ENCODE measurements at regions not wholly inside any gene's neighbourhood (a gene's known extent, or its start where the extent isn't known, plus 50 kb on each side); places are given as distances from the start of the nearest gene placed in this dataset.

- ChIA-PET CTCF (no interaction called here), POLR2A (ENCODE audit: unreplicated experiment) (no interaction called here)
- Histone ChIP-seq H3K9me2 (ENCODE audit: insufficient read depth) (no peaks in the 10 kb centered on the region), H3K36me3 (ENCODE audit: low read depth) (no peaks in the 10 kb centered on the region), H3K4me2 (no peak overlapping the region), H3K9me3 (ENCODE audit: insufficient read depth, low read depth) (no peaks in the 10 kb centered on the region), H3K79me2 (ENCODE audit: low read depth) (no peaks in the 10 kb centered on the region), H2AFZ (no peak overlapping the region), H3K27me3 (ENCODE audit: insufficient read depth, low read depth) (no peaks in the 10 kb centered on the region), H3K27ac (no peak overlapping the region), H3K4me1 (replicated peaks; ENCODE audit: insufficient read depth) (peaks cover 11% of the 10 kb centered on the region), H4K20me1 (ENCODE audit: insufficient read depth) (no peaks in the 10 kb centered on the region), H3K4me3 (no peak overlapping the region), H3F3A (ENCODE audit: insufficient read depth, low read depth) (no peaks in the 10 kb centered on the region)
- BruUV-seq (replicated peaks), result no TSS peak
- intact Hi-C loops (cut with micrococcal nuclease; ENCODE audit: unreplicated experiment), result no loop called here
- DNase-seq, result no peak
- no peak for TF ChIP-seq CTCF (conservative IDR thresholded peaks at IDR 0.05)
- TF ChIP-seq EZH2 (IDR thresholded peaks at IDR 0.05; ENCODE audit: low read depth), result no peak
These were observed 717.7 kb downstream of the LIG4 start for GRCh38 chr13:107497661-107498060.

- intact Hi-C loops (cut with micrococcal nuclease; ENCODE audit: unreplicated experiment), result no loop called here
- no peaks in the 10 kb centered on the region for H3K36me3 ChIP-seq (ENCODE audit: low read depth)
- H3K27me3 ChIP-seq (ENCODE audit: insufficient read depth, low read depth), result no peaks in the 10 kb centered on the region
- no peak overlapping the region for H3K27ac ChIP-seq
- no TSS peak for BruUV-seq (replicated peaks)
- H3K9me3 ChIP-seq (ENCODE audit: insufficient read depth, low read depth), result no peaks in the 10 kb centered on the region
- TF ChIP-seq EZH2 (IDR thresholded peaks at IDR 0.05; ENCODE audit: low read depth) (no peak), CTCF (conservative IDR thresholded peaks at IDR 0.05) (no peak)
- H2AFZ ChIP-seq, result no peak overlapping the region
- H3K4me1 ChIP-seq (replicated peaks; ENCODE audit: insufficient read depth), result peaks cover 11% of the 10 kb centered on the region
- H3F3A ChIP-seq (ENCODE audit: insufficient read depth, low read depth), result no peaks in the 10 kb centered on the region
- DNase-seq, result peak in 1 of 2 experiments; percentile 80
- no peaks in the 10 kb centered on the region for H3K9me2 ChIP-seq (ENCODE audit: insufficient read depth)
- H3K4me2 ChIP-seq, result no peak overlapping the region
- H4K20me1 ChIP-seq (ENCODE audit: insufficient read depth), result no peaks in the 10 kb centered on the region
- POLR2A ChIA-PET (ENCODE audit: unreplicated experiment), result no interaction called here
- H3K4me3 ChIP-seq, result no peak overlapping the region
- H3K79me2 ChIP-seq (ENCODE audit: low read depth), result no peaks in the 10 kb centered on the region
- CTCF ChIA-PET, result no interaction called here
These were observed 722.1 kb downstream of the LIG4 start for GRCh38 chr13:107493266-107493665.

- no peak overlapping the region for H3K4me2 ChIP-seq
- BruUV-seq (replicated peaks), result no TSS peak
- H2AFZ ChIP-seq, result no peak overlapping the region
- DNase-seq, result no peak
- H3K9me3 ChIP-seq (ENCODE audit: insufficient read depth, low read depth), result peaks cover 7% of the 10 kb centered on the region; the same call in 1 of the 2 replicates
- TF ChIP-seq EZH2 (IDR thresholded peaks at IDR 0.05; ENCODE audit: low read depth), result no peak
- TF ChIP-seq CTCF (conservative IDR thresholded peaks at IDR 0.05), result no peak
- ChIA-PET POLR2A (ENCODE audit: unreplicated experiment) (no interaction called here), CTCF (no interaction called here)
- no peaks in the 10 kb centered on the region for H3K27me3 ChIP-seq (ENCODE audit: insufficient read depth, low read depth)
- H3K4me1 ChIP-seq (replicated peaks; ENCODE audit: insufficient read depth), result no peaks in the 10 kb centered on the region; the same call in 1 of the 2 replicates
- H3K9me2 ChIP-seq (ENCODE audit: insufficient read depth), result no peaks in the 10 kb centered on the region
- H3K27ac ChIP-seq, result no peak overlapping the region
- intact Hi-C loops (cut with micrococcal nuclease; ENCODE audit: unreplicated experiment), result no loop called here
- no peaks in the 10 kb centered on the region for H3K36me3 ChIP-seq (ENCODE audit: low read depth)
- H3F3A ChIP-seq (ENCODE audit: insufficient read depth, low read depth), result no peaks in the 10 kb centered on the region
- H4K20me1 ChIP-seq (ENCODE audit: insufficient read depth), result no peaks in the 10 kb centered on the region
- no peaks in the 10 kb centered on the region for H3K79me2 ChIP-seq (ENCODE audit: low read depth)
- no peak overlapping the region for H3K4me3 ChIP-seq
These were observed 732.6 kb downstream of the LIG4 start for GRCh38 chr13:107482688-107483087.
